ENCODE measurements at regions not wholly inside any gene's neighbourhood (a gene's known extent, or its start where the extent isn't known, plus 50 kb on each side); places are given as distances from the start of the nearest gene placed in this dataset. TPM values are rescaled to one million over a fixed set of nuclear protein-coding genes. Genes with fewer than 3 reads are reported as not detected.

Small RNA genes lying in the stretch of these regions (small RNA-seq; reads per million reads assigned to genes)
- not detected for gene RF00019 (ENCODE audit: insufficient read depth)
- gene RN7SKP282 (ENCODE audit: insufficient read depth) = not detected
- gene RNU6-521P (ENCODE audit: insufficient read depth) = not detected
